Loucy (cell line): ENCODE measurements at regions not wholly inside any gene's neighbourhood (a gene's known extent, or its start where the extent isn't known, plus 50 kb on each side); places are given as distances from the start of the nearest gene placed in this dataset.

Experiments used
- EZH2phosphoT487 ChIP-seq: fragments of 200-600 bp; IDR thresholded peaks from 2 replicates; pipeline ENCODE4 v1.6.1; 2018; ENCODE audit warnings: antibody characterized with exemption, mild to moderate bottlenecking, moderate library complexity, borderline replicate concordance
- TF ChIP-seq, protein P1 (sequence below): fragments of 200-600 bp; sonication (generic); conservative IDR thresholded peaks from 2 replicates; pipeline ENCODE4 v1.5.1; 2014; ENCODE audit warnings: mild to moderate bottlenecking, antibody characterized with exemption, low read length

DNA sequence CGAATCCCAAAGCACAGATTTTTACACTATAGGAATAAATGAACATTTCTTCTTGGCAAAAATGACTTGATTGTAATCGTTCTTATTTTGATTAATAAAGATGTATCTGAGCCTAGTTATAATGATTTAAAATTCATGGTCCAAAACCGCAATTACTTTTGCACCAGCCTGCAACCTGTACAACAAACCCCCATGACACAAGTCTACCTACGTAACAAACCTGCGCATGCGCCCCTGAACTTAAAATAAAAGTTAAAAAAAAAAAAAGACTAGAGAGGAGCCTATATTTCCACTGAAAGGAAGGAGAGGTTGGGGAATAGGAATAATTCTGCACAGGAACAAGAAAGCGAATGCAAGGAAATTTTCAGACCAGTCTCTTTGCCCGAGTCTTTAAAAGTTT is 145.2 kb downstream of the SCARB1 start:
- TF ChIP-seq EZH2phosphoT487: no peak
- TF ChIP-seq, protein P1, sequence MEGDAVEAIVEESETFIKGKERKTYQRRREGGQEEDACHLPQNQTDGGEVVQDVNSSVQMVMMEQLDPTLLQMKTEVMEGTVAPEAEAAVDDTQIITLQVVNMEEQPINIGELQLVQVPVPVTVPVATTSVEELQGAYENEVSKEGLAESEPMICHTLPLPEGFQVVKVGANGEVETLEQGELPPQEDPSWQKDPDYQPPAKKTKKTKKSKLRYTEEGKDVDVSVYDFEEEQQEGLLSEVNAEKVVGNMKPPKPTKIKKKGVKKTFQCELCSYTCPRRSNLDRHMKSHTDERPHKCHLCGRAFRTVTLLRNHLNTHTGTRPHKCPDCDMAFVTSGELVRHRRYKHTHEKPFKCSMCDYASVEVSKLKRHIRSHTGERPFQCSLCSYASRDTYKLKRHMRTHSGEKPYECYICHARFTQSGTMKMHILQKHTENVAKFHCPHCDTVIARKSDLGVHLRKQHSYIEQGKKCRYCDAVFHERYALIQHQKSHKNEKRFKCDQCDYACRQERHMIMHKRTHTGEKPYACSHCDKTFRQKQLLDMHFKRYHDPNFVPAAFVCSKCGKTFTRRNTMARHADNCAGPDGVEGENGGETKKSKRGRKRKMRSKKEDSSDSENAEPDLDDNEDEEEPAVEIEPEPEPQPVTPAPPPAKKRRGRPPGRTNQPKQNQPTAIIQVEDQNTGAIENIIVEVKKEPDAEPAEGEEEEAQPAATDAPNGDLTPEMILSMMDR: no peak
